ENCODE measurements at regions not wholly inside any gene's neighbourhood (a gene's known extent, or its start where the extent isn't known, plus 50 kb on each side); places are given as distances from the start of the nearest gene placed in this dataset.

DNA sequence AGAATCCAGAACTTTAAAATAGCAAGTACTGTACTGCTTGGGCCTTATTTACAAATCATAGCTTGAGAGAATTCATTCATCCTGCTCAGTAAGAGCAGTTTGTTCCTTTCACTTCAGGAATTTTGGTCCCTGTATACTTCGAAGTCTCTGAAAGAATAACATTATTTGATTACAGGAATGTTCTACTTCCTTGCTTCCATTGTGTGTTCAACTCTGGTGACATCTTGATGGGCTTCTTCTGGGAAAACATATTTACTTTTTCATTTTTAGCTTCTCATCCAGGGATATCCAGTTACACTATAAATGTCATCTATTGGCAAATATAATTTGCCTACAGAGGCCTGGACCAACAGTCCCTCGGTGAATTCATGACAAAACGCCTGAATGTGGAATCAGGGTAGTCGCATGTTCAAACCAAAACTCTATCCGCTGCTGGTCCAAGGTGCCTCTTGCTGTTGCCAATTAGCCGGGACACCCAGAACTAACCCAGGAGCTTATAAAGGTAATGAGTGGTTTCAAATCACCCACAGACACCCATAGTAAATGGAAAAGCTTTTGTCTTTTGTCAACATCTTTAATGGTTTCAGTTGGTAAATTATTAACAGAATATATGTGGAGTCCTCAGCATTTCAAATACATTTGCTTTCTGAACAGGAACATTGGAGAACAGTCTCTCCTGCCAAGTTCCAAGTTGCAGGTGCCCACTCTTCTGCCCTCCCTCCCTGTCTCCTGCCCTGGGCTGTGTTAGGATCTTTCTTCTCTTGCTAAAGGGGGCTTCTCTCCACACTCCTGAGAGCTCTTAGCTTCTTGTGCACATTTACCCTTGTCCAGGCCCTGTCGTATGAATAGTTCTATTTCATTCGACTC is 162.5 kb upstream of the CITED2 start:
- Histone ChIP-seq H3K4me1 (peaks cover 16% of the 10 kb centered on the region), H3K27me3 (no peaks in the 10 kb centered on the region), H4K20me1 (ENCODE audit: low read depth) (no peaks in the 10 kb centered on the region), H3F3A (ENCODE audit: low read depth) (no peaks in the 10 kb centered on the region), H3K9ac (no peak overlapping the region), H2AFZ (replicated peaks) (no peak overlapping the region), H3K9me3 (ENCODE audit: low read depth) (no peaks in the 10 kb centered on the region), H3K4me2 (no peak overlapping the region), H3K79me2 (ENCODE audit: low read depth) (no peaks in the 10 kb centered on the region), H3K4me3 (no peak overlapping the region), H3K36me3 (no peaks in the 10 kb centered on the region), H3K27ac (no peak overlapping the region)
- Mint-ChIP-seq H3K27ac (no peak overlapping the region), H3K4me3 (no peak overlapping the region), H3K4me1 (peaks cover 24% of the 10 kb centered on the region), H3K36me3 (no peaks in the 10 kb centered on the region), H3K9me3 (peaks cover 2% of the 10 kb centered on the region), H3K27me3 (ENCODE audit: insufficient read depth, low read depth) (no peaks in the 10 kb centered on the region)
- no peak for DNase-seq (ENCODE audit: low spot score)
- TF ChIP-seq CTCF (IDR thresholded peaks at IDR 0.05) (no peak), EZH2 (IDR thresholded peaks at IDR 0.05) (no peak), EZH2phosphoT487 (IDR thresholded peaks at IDR 0.05) (no peak)

DNA sequence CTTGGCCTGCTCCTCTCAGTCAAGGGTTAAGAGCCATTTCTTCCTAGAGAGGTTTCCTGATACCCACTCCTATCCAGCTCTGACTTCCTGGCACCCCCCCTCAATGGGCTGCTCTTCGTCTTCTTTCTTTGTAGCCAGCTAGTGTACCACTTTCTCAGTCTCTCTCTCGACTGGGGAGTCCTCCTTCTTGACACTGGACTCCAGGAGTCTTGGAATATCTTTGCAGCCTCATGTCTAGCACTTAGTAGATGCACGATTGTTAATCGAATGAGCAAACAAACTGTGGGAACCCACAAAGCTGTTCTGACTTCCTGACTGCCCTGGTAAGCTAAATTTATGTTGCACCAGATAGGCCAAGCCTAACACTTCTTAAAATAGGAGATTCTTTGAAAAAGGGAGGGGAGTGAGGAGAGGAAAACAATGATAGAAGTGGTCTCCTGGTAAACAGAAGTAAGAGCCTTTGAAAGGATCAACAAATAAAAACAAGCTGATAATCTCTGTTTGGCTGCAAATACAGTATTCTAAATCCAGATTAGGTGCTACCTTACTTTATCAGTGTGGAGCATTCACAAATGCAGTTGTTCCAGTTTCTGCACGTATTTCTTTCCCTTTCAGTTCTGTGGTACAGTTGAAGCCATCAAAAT is 160.1 kb upstream of the CITED2 start:
- no peaks in the 10 kb centered on the region for H3K36me3 ChIP-seq
- no peak for TF ChIP-seq EZH2 (IDR thresholded peaks at IDR 0.05)
- TF ChIP-seq CTCF (IDR thresholded peaks at IDR 0.05): no peak
- H3K27me3 ChIP-seq: no peaks in the 10 kb centered on the region
- H4K20me1 ChIP-seq (ENCODE audit: low read depth): no peaks in the 10 kb centered on the region
- no peak for DNase-seq (ENCODE audit: low spot score)
- H3K27ac ChIP-seq: no peak overlapping the region
- H3K9me3 ChIP-seq (ENCODE audit: low read depth): no peaks in the 10 kb centered on the region
- H3K9me3 Mint-ChIP-seq: peaks cover 5% of the 10 kb centered on the region
- H3K4me3 Mint-ChIP-seq: no peak overlapping the region
- peak overlapping the region; percentile 81 for H2AFZ ChIP-seq (replicated peaks)
- no peak overlapping the region for H3K9ac ChIP-seq
- H3K4me2 ChIP-seq: no peak overlapping the region
- H3F3A ChIP-seq (ENCODE audit: low read depth): no peaks in the 10 kb centered on the region
- no peaks in the 10 kb centered on the region for H3K4me1 ChIP-seq
- H3K79me2 ChIP-seq (ENCODE audit: low read depth): no peaks in the 10 kb centered on the region
- peaks cover 18% of the 10 kb centered on the region for H3K4me1 Mint-ChIP-seq
- no peak overlapping the region for H3K4me3 ChIP-seq
- peak overlapping the region; percentile 5 for H3K27ac Mint-ChIP-seq
- no peaks in the 10 kb centered on the region for H3K27me3 Mint-ChIP-seq (ENCODE audit: insufficient read depth, low read depth)
- H3K36me3 Mint-ChIP-seq: no peaks in the 10 kb centered on the region

DNA sequence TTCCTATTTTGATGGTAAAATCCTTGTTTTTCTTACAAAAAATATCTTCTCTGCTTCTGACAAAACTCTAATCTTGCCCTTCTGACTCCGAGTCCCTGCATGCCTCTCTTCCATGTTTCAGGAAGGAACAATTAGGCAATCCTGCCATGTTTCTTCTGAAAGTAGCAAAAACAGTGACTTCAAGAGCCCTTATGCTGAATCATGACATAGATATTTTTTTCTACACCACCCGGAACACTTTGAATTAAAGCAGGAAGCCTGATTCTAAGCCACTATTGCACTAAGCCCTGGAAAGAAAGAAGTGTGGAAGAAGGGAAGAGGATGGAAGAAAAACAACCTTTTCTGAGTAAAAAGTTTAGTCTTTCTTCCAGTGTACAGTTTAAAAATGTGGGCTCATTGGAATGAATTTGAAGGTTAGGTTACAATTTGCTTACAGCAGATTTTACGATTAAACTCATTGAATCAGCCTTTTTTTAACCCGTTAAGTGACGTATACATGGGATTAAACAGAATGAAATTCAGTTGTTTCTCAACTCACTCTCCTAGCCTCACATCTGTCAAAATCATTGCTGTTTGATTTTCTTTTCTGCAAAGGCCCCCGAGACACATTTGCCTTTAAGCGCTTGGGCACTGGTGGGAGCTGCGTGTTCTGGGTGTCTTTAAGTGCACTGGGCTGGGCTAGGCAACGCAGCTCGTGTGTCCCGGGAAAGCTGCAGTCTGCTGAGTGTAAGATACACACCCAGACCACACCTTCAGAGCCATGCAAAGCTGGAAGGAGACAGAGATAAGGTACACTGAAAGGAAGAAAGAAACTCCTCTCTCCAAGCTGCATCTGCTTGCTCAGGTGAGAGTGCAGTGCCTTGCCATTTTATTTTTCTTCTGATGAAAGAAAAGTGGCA is 159.4 kb upstream of the CITED2 start:
- H3K9me3 ChIP-seq (ENCODE audit: low read depth): no peaks in the 10 kb centered on the region
- Mint-ChIP-seq H3K36me3 (no peaks in the 10 kb centered on the region), H3K4me3 (no peak overlapping the region), H3K27ac (peak overlapping the region; percentile 22), H3K27me3 (ENCODE audit: insufficient read depth, low read depth) (no peaks in the 10 kb centered on the region), H3K9me3 (peaks cover 5% of the 10 kb centered on the region), H3K4me1 (peaks cover 17% of the 10 kb centered on the region)
- no peak overlapping the region for H3K27ac ChIP-seq
- no peak overlapping the region for H3K9ac ChIP-seq
- H3K79me2 ChIP-seq (ENCODE audit: low read depth): no peaks in the 10 kb centered on the region
- H3F3A ChIP-seq (ENCODE audit: low read depth): no peaks in the 10 kb centered on the region
- H3K4me2 ChIP-seq: no peak overlapping the region
- peak overlapping the region; percentile 81 for H2AFZ ChIP-seq (replicated peaks)
- H3K36me3 ChIP-seq: no peaks in the 10 kb centered on the region
- no peak for TF ChIP-seq EZH2 (IDR thresholded peaks at IDR 0.05)
- H3K4me3 ChIP-seq: no peak overlapping the region
- H3K4me1 ChIP-seq: no peaks in the 10 kb centered on the region
- no peaks in the 10 kb centered on the region for H4K20me1 ChIP-seq (ENCODE audit: low read depth)
- DNase-seq (ENCODE audit: low spot score): no peak
- no peaks in the 10 kb centered on the region for H3K27me3 ChIP-seq
